Osteoblast (primary cell): ENCODE measurements at regions not wholly inside any gene's neighbourhood (a gene's known extent, or its start where the extent isn't known, plus 50 kb on each side); places are given as distances from the start of the nearest gene placed in this dataset.
A peak's percentile ranks its signal among the peaks of the same experiment; 100 is the strongest.

Experiments used
- DNase-seq: peaks from one replicate; pipeline ENCODE4 v3.0.0; 2011; ENCODE audit warnings: low spot score, mixed read lengths; ENCODE audit not compliant: insufficient read length; ENCODE audit errors: missing footprints
- H2AFZ ChIP-seq: 2 replicates; pipeline ENCODE4 v1.6.0; 2011; ENCODE audit warnings: mild to moderate bottlenecking, low read length
- H3K27ac ChIP-seq: 2 replicates; pipeline ENCODE4 v1.5.1; 2011; ENCODE audit warnings: mild to moderate bottlenecking, low read depth, low read length, moderate library complexity
- H3K27me3 ChIP-seq: 2 replicates; pipeline ENCODE4 v1.6.0; 2012; ENCODE audit warnings: mild to moderate bottlenecking, control low read depth, inconsistent platforms, low read length, moderate library complexity; ENCODE audit not compliant: insufficient read depth
- H3K36me3 ChIP-seq: 2 replicates; pipeline ENCODE4 v1.5.1; 2011; ENCODE audit warnings: mild to moderate bottlenecking, low read length, control low read depth, moderate library complexity; ENCODE audit not compliant: insufficient read depth
- H3K4me1 ChIP-seq: 2 replicates; pipeline ENCODE4 v1.5.1; 2011; ENCODE audit warnings: mild to moderate bottlenecking, low read length, control low read depth, moderate library complexity; ENCODE audit not compliant: insufficient read depth
- H3K4me2 ChIP-seq: 2 replicates; pipeline ENCODE4 v1.6.0; 2011; ENCODE audit warnings: mild to moderate bottlenecking, low read length; ENCODE audit not compliant: insufficient read depth
- H3K4me3 ChIP-seq: fragments of 200-600 bp; sonication (generic); 3 replicates; pipeline ENCODE4 v1.5.1; 2012; ENCODE audit warnings: mild to moderate bottlenecking, low read length, inconsistent platforms; ENCODE audit not compliant: insufficient read depth
- H3K79me2 ChIP-seq: 2 replicates; pipeline ENCODE4 v1.6.0; 2012; ENCODE audit warnings: mild to moderate bottlenecking, low read length, control low read depth, inconsistent platforms; ENCODE audit not compliant: insufficient read depth
- H3K9me3 ChIP-seq: 2 replicates; pipeline ENCODE4 v1.5.1; 2011; ENCODE audit warnings: low read depth, low read length, control low read depth
- H4K20me1 ChIP-seq: 2 replicates; pipeline ENCODE4 v1.6.0; 2012; ENCODE audit warnings: mild to moderate bottlenecking, low read length, control low read depth; ENCODE audit not compliant: insufficient read depth
- TF ChIP-seq, protein P1 (sequence below): IDR thresholded peaks from 2 replicates; pipeline ENCODE4 v1.5.1; 2011; ENCODE audit warnings: mild to moderate bottlenecking, low read depth, low read length, moderate library complexity; ENCODE audit errors: extremely low read depth

DNA sequence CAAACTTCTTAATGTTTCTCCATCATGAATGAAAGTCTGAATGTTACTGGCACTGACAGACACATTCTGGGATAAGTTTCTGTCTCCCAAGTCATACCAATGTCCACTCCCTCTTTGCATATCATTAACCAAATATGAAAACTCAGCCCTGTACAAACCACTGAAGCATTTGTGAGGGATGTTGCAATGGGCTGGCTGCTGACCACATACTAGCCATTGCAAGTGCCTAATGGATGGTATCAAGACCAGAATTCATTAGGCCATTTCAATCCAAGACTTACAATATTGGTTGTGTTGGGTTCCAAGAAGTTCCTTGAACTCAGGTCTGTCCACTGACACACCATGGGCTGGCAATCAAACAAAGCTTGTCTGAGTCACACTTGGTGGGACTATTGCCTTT is 73.8 kb downstream of the CBLN2 start:
- Histone ChIP-seq H3K79me2 (no peaks in the 10 kb centered on the region), H4K20me1 (no peaks in the 10 kb centered on the region), H3K4me3 (no peak overlapping the region), H3K27ac (no peak overlapping the region), H3K4me2 (no peak overlapping the region), H3K9me3 (peaks cover 7% of the 10 kb centered on the region), H3K27me3 (no peaks in the 10 kb centered on the region), H2AFZ (no peak overlapping the region), H3K36me3 (no peaks in the 10 kb centered on the region), H3K4me1 (no peaks in the 10 kb centered on the region)
- TF ChIP-seq, protein P1, sequence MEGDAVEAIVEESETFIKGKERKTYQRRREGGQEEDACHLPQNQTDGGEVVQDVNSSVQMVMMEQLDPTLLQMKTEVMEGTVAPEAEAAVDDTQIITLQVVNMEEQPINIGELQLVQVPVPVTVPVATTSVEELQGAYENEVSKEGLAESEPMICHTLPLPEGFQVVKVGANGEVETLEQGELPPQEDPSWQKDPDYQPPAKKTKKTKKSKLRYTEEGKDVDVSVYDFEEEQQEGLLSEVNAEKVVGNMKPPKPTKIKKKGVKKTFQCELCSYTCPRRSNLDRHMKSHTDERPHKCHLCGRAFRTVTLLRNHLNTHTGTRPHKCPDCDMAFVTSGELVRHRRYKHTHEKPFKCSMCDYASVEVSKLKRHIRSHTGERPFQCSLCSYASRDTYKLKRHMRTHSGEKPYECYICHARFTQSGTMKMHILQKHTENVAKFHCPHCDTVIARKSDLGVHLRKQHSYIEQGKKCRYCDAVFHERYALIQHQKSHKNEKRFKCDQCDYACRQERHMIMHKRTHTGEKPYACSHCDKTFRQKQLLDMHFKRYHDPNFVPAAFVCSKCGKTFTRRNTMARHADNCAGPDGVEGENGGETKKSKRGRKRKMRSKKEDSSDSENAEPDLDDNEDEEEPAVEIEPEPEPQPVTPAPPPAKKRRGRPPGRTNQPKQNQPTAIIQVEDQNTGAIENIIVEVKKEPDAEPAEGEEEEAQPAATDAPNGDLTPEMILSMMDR = no peak
- DNase-seq = no peak

DNA sequence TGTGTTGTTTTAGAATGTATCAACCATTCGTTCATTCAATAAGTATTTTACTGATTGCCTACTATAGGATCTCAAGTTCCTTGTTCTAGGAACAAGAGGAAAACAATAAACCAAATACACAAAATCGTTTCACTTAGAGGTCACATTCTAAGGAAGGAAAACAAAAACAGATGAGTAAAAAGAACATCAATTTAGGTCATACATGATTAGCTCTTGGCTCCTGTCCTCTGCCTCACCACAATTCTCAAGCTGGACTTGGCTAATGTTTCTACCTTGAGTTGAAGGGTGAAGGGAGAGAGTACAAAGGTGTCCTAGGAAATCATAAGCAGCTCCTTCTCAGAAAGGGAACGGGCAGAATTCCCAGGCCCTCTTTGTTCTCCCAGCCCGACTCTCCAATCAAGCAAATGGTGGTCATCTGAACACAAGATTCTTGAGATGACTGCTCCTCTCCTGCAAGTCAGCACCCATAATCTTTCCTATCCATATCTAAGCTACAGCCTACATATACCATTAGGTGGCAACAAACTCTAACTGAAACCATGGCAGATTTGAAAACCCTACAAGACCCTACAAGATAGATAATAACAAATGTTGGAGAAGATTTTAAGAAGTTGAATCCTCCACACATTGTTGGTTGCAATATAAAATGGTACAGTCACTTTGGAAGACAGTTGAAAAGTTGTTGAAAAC is 76.0 kb downstream of the CBLN2 start:
- H3K79me2 ChIP-seq = no peaks in the 10 kb centered on the region

DNA sequence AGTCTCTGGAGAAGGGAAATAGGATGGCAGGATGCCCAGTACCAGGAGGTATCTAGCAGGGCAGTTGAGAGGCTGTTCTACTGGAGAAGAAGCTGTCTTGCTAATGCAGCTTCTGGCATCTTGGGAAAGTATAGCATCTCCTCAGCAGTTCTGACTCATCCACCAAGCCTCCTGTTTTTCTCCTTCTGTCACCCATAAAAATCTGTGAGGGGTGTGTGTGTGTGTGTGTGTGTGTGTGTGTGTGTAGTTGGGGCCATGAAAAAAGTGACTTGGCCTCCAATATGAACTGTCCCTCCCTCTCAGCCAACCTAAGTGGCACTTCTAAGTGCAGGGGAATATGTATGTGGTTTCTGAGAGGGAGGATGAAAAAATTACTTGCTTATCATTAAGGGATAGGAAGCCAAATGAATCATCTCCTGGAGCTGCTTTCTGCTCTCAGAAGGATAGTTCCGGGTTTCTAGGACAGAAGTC is 83.9 kb downstream of the CBLN2 start:
- peak; percentile 37 for DNase-seq
- Histone ChIP-seq H3K4me1 (no peaks in the 10 kb centered on the region), H4K20me1 (no peaks in the 10 kb centered on the region), H3K27me3 (no peaks in the 10 kb centered on the region), H3K4me3 (no peak overlapping the region), H3K36me3 (no peaks in the 10 kb centered on the region), H3K79me2 (no peaks in the 10 kb centered on the region), H3K9me3 (peaks cover 2% of the 10 kb centered on the region), H2AFZ (no peak overlapping the region), H3K27ac (no peak overlapping the region), H3K4me2 (no peak overlapping the region)
- TF ChIP-seq, protein P1 = no peak

More for the DNA sequence above, 76.0 kb downstream of the CBLN2 start:
- Histone ChIP-seq H3K27me3 (no peaks in the 10 kb centered on the region), H3K4me2 (no peak overlapping the region), H2AFZ (no peak overlapping the region), H3K4me3 (no peak overlapping the region), H3K9me3 (peaks cover 4% of the 10 kb centered on the region), H3K4me1 (no peaks in the 10 kb centered on the region), H3K36me3 (no peaks in the 10 kb centered on the region), H4K20me1 (no peaks in the 10 kb centered on the region), H3K27ac (no peak overlapping the region)
- TF ChIP-seq, protein P1 = no peak
- no peak for DNase-seq

DNA sequence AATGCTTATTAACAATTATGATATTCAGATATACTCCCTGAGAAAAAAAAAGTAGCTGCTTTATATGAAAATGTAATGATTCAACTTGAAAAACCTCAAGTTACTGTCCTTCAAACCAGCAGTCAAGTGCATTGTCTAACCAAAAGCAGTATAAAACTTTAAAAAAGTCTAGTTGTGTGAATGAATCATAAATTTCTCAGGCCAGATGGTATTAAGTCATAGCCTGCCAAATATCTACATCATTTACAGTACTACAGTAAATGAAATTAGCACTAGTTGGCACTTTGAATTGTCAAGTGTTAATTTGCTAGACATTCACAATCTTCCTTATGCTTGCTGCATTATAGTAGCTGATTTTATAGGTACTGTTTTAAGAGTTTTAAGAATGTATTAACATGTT is 85.9 kb downstream of the CBLN2 start:
- DNase-seq = no peak
- H3K4me3 ChIP-seq = no peak overlapping the region

More for the DNA sequence above, 85.9 kb downstream of the CBLN2 start:
- Histone ChIP-seq H3K27me3 (no peaks in the 10 kb centered on the region), H4K20me1 (no peaks in the 10 kb centered on the region), H3K4me1 (no peaks in the 10 kb centered on the region), H3K4me2 (no peak overlapping the region), H3K36me3 (no peaks in the 10 kb centered on the region), H3K79me2 (no peaks in the 10 kb centered on the region), H2AFZ (no peak overlapping the region), H3K9me3 (peaks cover 5% of the 10 kb centered on the region), H3K27ac (no peak overlapping the region)
- TF ChIP-seq, protein P1 = no peak
